Endothelial cell of umbilical vein (primary cell): ENCODE measurements at regions not wholly inside any gene's neighbourhood (a gene's known extent, or its start where the extent isn't known, plus 50 kb on each side); places are given as distances from the start of the nearest gene placed in this dataset.

Experiments used
- BruUV-seq: library from RNA; stranded (reverse); fragments of 400-500 nt; replicated peaks from 2 replicates; lab custom pipeline; 2021; lab: Mats Ljungman, UMichigan
- CTCF ChIA-PET: fragments of 300-600, 350-600 bp; sonication (Branson Sonifier 250); formaldehyde crosslinking; loops from one replicate; lab custom pipeline; 2021; ENCODE audit warnings: antibody characterized with exemption, inconsistent platforms; lab: Charles Lee
- POLR2A ChIA-PET: fragments of 300-600, 350-600 bp; sonication (Branson Sonifier 250); formaldehyde crosslinking; loops from one replicate; lab custom pipeline; 2021; ENCODE audit warnings: antibody characterized with exemption, inconsistent platforms; lab: Charles Lee
- DNase-seq: peaks from one replicate; pipeline ENCODE4 v3.0.0-alpha.2; 2011; ENCODE audit warnings: low read depth, low spot score
- FAIRE-seq: peaks from 2 replicates; lab custom pipeline; 2011; peaks lifted over from hg19 to GRCh38; lab: Jason Lieb, UNC
- H2AFZ ChIP-seq: 2 replicates; pipeline ENCODE4 v1.6.0; 2012; ENCODE audit warnings: low read depth, low read length, control low read depth, inconsistent platforms
- H3K27ac ChIP-seq: 2 replicates; pipeline ENCODE4 v1.5.1; 2011; ENCODE audit warnings: low read depth, mild to moderate bottlenecking, control low read depth, low read length, moderate library complexity; ENCODE audit not compliant: insufficient read depth
- H3K27me3 ChIP-seq, 2 experiments: 2 replicates each; pipeline versions ENCODE4 v1.6.0 to v1.6.1; 2011; ENCODE audit warnings: low read length in 2 of 2, mixed read lengths in 1 of 2; ENCODE audit not compliant: control insufficient read depth in 2 of 2, insufficient read depth in 2 of 2
- H3K36me3 ChIP-seq, 2 experiments: 2 replicates in 1 of 2; 3 replicates in 1 of 2; pipeline ENCODE4 v1.5.1; 2011; ENCODE audit warnings: low read length in 2 of 2, mild to moderate bottlenecking in 1 of 2, moderate library complexity in 1 of 2; ENCODE audit not compliant: control insufficient read depth in 2 of 2, insufficient read depth in 2 of 2; ENCODE audit errors: extremely low read depth in 1 of 2
- H3K4me1 ChIP-seq: 3 replicates; pipeline ENCODE4 v1.5.1; 2011; ENCODE audit warnings: mild to moderate bottlenecking, low read length; ENCODE audit not compliant: control insufficient read depth, insufficient read depth; ENCODE audit errors: extremely low read depth
- H3K4me2 ChIP-seq: 2 replicates; pipeline ENCODE4 v1.6.1; 2011; ENCODE audit warnings: low read length, control low read depth, mixed read lengths; ENCODE audit not compliant: insufficient read depth
- H3K4me3 ChIP-seq, 3 experiments: fragments of 200-600 bp in 1 of 3; sonication (generic), shearing (Covaris generic) in 1 of 3; replicated peaks in 1 of 3; 2 replicates each; pipeline ENCODE4 v1.5.1; 2011 to 2016; ENCODE audit warnings: control low read depth in 3 of 3, low read length in 3 of 3, mild to moderate bottlenecking in 2 of 3, inconsistent platforms in 1 of 3, low read depth in 1 of 3, moderate library complexity in 1 of 3; ENCODE audit not compliant: insufficient read depth in 1 of 3
- H3K79me2 ChIP-seq: 2 replicates; pipeline ENCODE4 v1.6.0; 2012; ENCODE audit warnings: low read length, inconsistent platforms; ENCODE audit not compliant: control insufficient read depth, insufficient read depth
- H3K9ac ChIP-seq: replicated peaks from 2 replicates; pipeline ENCODE3; 2011; ENCODE audit warnings: low read length, control low read depth; ENCODE audit not compliant: insufficient read depth; ENCODE audit errors: extremely low read depth
- H3K9me1 ChIP-seq: replicated peaks from 3 replicates; pipeline ENCODE4 v1.6.0; 2011; ENCODE audit warnings: mild to moderate bottlenecking, low read length; ENCODE audit not compliant: control insufficient read depth, insufficient read depth; ENCODE audit errors: extremely low read depth
- H3K9me3 ChIP-seq: replicated peaks from 2 replicates; pipeline ENCODE4 v1.5.1; 2012; ENCODE audit warnings: low read length, inconsistent platforms; ENCODE audit not compliant: control insufficient read depth, insufficient read depth
- H4K20me1 ChIP-seq: replicated peaks from 2 replicates; pipeline ENCODE3; 2011; ENCODE audit warnings: mild to moderate bottlenecking, low read length; ENCODE audit not compliant: control insufficient read depth, insufficient read depth; ENCODE audit errors: extremely low read depth
- CTCF ChIP-seq, 2 donors: IDR thresholded peaks; 1 replicate in 1 of 2; 2 replicates in 1 of 2; pipeline ENCODE4 v1.5.1; 2011; ENCODE audit warnings: low read length in 2 of 2, mild to moderate bottlenecking in 2 of 2, moderate library complexity in 2 of 2, control low read depth in 1 of 2, inconsistent platforms in 1 of 2, low read depth in 1 of 2; ENCODE audit not compliant: insufficient read depth in 1 of 2; ENCODE audit errors: extremely low read depth in 1 of 2
- EZH2 ChIP-seq: IDR thresholded peaks from 2 replicates; pipeline ENCODE4 v1.6.1; 2012; ENCODE audit warnings: borderline replicate concordance, low read depth, mild to moderate bottlenecking, moderate library complexity, low read length, inconsistent platforms; ENCODE audit not compliant: severe bottlenecking
- JUN ChIP-seq: IDR thresholded peaks from 2 replicates; pipeline ENCODE4 v1.6.1; 2011; ENCODE audit warnings: borderline replicate concordance, low read depth; ENCODE audit not compliant: insufficient read length, insufficient read depth
- MAX ChIP-seq: IDR thresholded peaks from 2 replicates; pipeline ENCODE4 v1.6.1; 2011; ENCODE audit not compliant: insufficient read depth, insufficient read length
- POLR2A ChIP-seq: IDR thresholded peaks from 2 replicates; pipeline ENCODE4 v1.6.1; 2012; ENCODE audit warnings: low read depth, mild to moderate bottlenecking, control low read depth, low read length
- POLR2AphosphoS5 ChIP-seq: IDR thresholded peaks from 2 replicates; pipeline ENCODE4 v1.6.1; 2012; ENCODE audit warnings: low read depth, mild to moderate bottlenecking, control low read depth, low read length, moderate library complexity; ENCODE audit not compliant: insufficient read depth
- dilution Hi-C: fragments of 300-500 bp; cut with MboI; formaldehyde crosslinking; loops from one replicate; pipeline ENCODE4 v1.15.0; 2019; ENCODE audit warnings: low sequenced_read_pairs; ENCODE audit not compliant: extremely low pct_ligation_motif_present
- intact Hi-C: fragments of 100-400 bp; cut with micrococcal nuclease; formaldehyde crosslinking; loops from one replicate; pipeline ENCODE4 v1.10.0; 2022

- Histone ChIP-seq H3K9ac (no peak overlapping the region), H4K20me1 (no peaks in the 10 kb centered on the region), H3K79me2 (no peaks in the 10 kb centered on the region), H3K36me3 (no peaks in the 10 kb centered on the region), H3K9me1 (no peaks in the 10 kb centered on the region), H3K9me3 (peaks cover 2% of the 10 kb centered on the region), H2AFZ (no peak overlapping the region), H3K4me2 (no peak overlapping the region), H3K27ac (no peak overlapping the region), H3K4me1 (no peaks in the 10 kb centered on the region), H3K27me3 (no peaks in the 10 kb centered on the region), H3K4me3 (no peak overlapping the region)
- intact Hi-C loops (no loop called here), dilution Hi-C loops (no loop called here)
- CTCF ChIA-PET = no interaction called here
- no peak for DNase-seq
- POLR2A ChIA-PET = no interaction called here
- BruUV-seq = no TSS peak
- TF ChIP-seq EZH2 (no peak), JUN (no peak)
- no peak for FAIRE-seq
These were observed 223.8 kb downstream of the SATB1 start for GRCh38 chr3:18201315-18201714.

GRCh38 chr3:18199757-18200156 lies 225.4 kb downstream of the SATB1 start:
- Histone ChIP-seq H3K27ac (no peak overlapping the region), H3K79me2 (no peaks in the 10 kb centered on the region), H3K36me3 (no peaks in the 10 kb centered on the region), H3K4me2 (no peak overlapping the region), H3K9me3 (peaks cover 2% of the 10 kb centered on the region), H3K9me1 (no peaks in the 10 kb centered on the region), H3K9ac (no peak overlapping the region), H2AFZ (no peak overlapping the region), H3K4me1 (no peaks in the 10 kb centered on the region), H3K4me3 (no peak overlapping the region), H3K27me3 (no peaks in the 10 kb centered on the region), H4K20me1 (no peaks in the 10 kb centered on the region)
- intact Hi-C loops (no loop called here), dilution Hi-C loops (no loop called here)
- FAIRE-seq (no peak), DNase-seq (no peak)
- ChIA-PET POLR2A (no interaction called here), CTCF (no interaction called here)
- BruUV-seq = no TSS peak
- TF ChIP-seq POLR2A = no peak
- TF ChIP-seq MAX = no peak
- TF ChIP-seq CTCF (IDR thresholded peaks at IDR 0.05; ENCODE audit: extremely low read depth in 1 of 2, insufficient read depth in 1 of 2, low read depth in 1 of 2, low read length in 2 of 2) = no peak
- no peak for TF ChIP-seq POLR2AphosphoS5
